NCI-H2227 (cell line): ENCODE measurements at regions not wholly inside any gene's neighbourhood (a gene's known extent, or its start where the extent isn't known, plus 50 kb on each side); places are given as distances from the start of the nearest gene placed in this dataset.
A peak's percentile ranks its signal among the peaks of the same experiment; 100 is the strongest.
"Not testable (repeated sequence)": the region's sequence is repeated elsewhere in the genome, so short reads cannot be mapped to it uniquely, and the experiment has no call there.

Source experiments
- DNase-seq: peaks from one replicate; lab custom pipeline; 2025; ENCODE audit not compliant: unreplicated experiment; lab: John Stamatoyannopoulos, UW

GRCh38 chr12:22808860-22809259 lies 183.9 kb downstream of the ETNK1 start:
- no peak for DNase-seq

GRCh38 chr12:22810036-22810435 lies 185.1 kb downstream of the ETNK1 start:
- no peak for DNase-seq

GRCh38 chr12:22812531-22812930 lies 187.6 kb downstream of the ETNK1 start:
- DNase-seq = no peak

GRCh38 chr12:22821985-22822384 lies 197.0 kb downstream of the ETNK1 start:
- no peak for DNase-seq

GRCh38 chr12:22826026-22826425 lies 201.1 kb downstream of the ETNK1 start:
- DNase-seq = no peak

- DNase-seq = not testable (repeated sequence)
These were observed 201.5 kb downstream of the ETNK1 start for GRCh38 chr12:22826446-22826981.

GRCh38 chr12:22828066-22828465 lies 203.1 kb downstream of the ETNK1 start:
- no peak for DNase-seq

GRCh38 chr12:22835431-22835830 lies 210.5 kb downstream of the ETNK1 start:
- no peak for DNase-seq

GRCh38 chr12:22850185-22850584 lies 225.2 kb downstream of the ETNK1 start:
- no peak for DNase-seq

- no peak for DNase-seq
These were observed 226.6 kb downstream of the ETNK1 start for GRCh38 chr12:22851532-22851931.

- DNase-seq = no peak
These were observed 230.5 kb downstream of the ETNK1 start for GRCh38 chr12:22855456-22855855.

- peak; percentile 6 for DNase-seq
These were observed 231.2 kb downstream of the ETNK1 start for GRCh38 chr12:22856178-22856577.

- DNase-seq = no peak
These were observed 234.0 kb downstream of the ETNK1 start for GRCh38 chr12:22858849-22859570.

GRCh38 chr12:22860926-22861325 lies 236.0 kb downstream of the ETNK1 start:
- DNase-seq = peak; percentile 2

GRCh38 chr12:22865822-22866221 lies 240.9 kb downstream of the ETNK1 start:
- no peak for DNase-seq

- no peak for DNase-seq
These were observed 241.4 kb downstream of the ETNK1 start for GRCh38 chr12:22866406-22866805.

- DNase-seq = no peak
These were observed 249.2 kb downstream of the ETNK1 start for GRCh38 chr12:22874151-22874550.

GRCh38 chr12:22876262-22876661 lies 251.3 kb downstream of the ETNK1 start:
- no peak for DNase-seq

GRCh38 chr12:22879203-22879602 lies 254.2 kb downstream of the ETNK1 start:
- no peak for DNase-seq

- DNase-seq = no peak
These were observed 255.4 kb downstream of the ETNK1 start for GRCh38 chr12:22880331-22880730.

- no peak for DNase-seq
These were observed 255.8 kb downstream of the ETNK1 start for GRCh38 chr12:22880807-22881206.

GRCh38 chr12:22881878-22882385 lies 257.0 kb downstream of the ETNK1 start:
- no peak for DNase-seq

GRCh38 chr12:22882559-22882958 lies 257.6 kb downstream of the ETNK1 start:
- DNase-seq = no peak
